ENCODE measurements at regions not wholly inside any gene's neighbourhood (a gene's known extent, or its start where the extent isn't known, plus 50 kb on each side); places are given as distances from the start of the nearest gene placed in this dataset.

GRCh38 chr6:157772820-157773219, 50.2 kb upstream of the SNX9 start:
- TF ChIP-seq, protein P1, sequence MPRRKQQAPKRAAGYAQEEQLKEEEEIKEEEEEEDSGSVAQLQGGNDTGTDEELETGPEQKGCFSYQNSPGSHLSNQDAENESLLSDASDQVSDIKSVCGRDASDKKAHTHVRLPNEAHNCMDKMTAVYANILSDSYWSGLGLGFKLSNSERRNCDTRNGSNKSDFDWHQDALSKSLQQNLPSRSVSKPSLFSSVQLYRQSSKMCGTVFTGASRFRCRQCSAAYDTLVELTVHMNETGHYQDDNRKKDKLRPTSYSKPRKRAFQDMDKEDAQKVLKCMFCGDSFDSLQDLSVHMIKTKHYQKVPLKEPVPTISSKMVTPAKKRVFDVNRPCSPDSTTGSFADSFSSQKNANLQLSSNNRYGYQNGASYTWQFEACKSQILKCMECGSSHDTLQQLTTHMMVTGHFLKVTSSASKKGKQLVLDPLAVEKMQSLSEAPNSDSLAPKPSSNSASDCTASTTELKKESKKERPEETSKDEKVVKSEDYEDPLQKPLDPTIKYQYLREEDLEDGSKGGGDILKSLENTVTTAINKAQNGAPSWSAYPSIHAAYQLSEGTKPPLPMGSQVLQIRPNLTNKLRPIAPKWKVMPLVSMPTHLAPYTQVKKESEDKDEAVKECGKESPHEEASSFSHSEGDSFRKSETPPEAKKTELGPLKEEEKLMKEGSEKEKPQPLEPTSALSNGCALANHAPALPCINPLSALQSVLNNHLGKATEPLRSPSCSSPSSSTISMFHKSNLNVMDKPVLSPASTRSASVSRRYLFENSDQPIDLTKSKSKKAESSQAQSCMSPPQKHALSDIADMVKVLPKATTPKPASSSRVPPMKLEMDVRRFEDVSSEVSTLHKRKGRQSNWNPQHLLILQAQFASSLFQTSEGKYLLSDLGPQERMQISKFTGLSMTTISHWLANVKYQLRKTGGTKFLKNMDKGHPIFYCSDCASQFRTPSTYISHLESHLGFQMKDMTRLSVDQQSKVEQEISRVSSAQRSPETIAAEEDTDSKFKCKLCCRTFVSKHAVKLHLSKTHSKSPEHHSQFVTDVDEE (CRISPR knock-in tag; IDR thresholded peaks at IDR 0.05), result no peak
- no peak for TF ChIP-seq CSDC2 (CRISPR knock-in tag; IDR thresholded peaks at IDR 0.05)
- TF ChIP-seq, protein P2, sequence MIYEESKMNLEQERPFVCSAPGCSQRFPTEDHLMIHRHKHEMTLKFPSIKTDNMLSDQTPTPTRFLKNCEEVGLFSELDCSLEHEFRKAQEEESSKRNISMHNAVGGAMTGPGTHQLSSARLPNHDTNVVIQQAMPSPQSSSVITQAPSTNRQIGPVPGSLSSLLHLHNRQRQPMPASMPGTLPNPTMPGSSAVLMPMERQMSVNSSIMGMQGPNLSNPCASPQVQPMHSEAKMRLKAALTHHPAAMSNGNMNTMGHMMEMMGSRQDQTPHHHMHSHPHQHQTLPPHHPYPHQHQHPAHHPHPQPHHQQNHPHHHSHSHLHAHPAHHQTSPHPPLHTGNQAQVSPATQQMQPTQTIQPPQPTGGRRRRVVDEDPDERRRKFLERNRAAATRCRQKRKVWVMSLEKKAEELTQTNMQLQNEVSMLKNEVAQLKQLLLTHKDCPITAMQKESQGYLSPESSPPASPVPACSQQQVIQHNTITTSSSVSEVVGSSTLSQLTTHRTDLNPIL (CRISPR knock-in tag; IDR thresholded peaks at IDR 0.05; ENCODE audit: low read depth), result no peak
- TF ChIP-seq ARNTL (CRISPR knock-in tag; IDR thresholded peaks at IDR 0.05; ENCODE audit: borderline replicate concordance, low read depth), result no peak
- TF ChIP-seq, protein P3, sequence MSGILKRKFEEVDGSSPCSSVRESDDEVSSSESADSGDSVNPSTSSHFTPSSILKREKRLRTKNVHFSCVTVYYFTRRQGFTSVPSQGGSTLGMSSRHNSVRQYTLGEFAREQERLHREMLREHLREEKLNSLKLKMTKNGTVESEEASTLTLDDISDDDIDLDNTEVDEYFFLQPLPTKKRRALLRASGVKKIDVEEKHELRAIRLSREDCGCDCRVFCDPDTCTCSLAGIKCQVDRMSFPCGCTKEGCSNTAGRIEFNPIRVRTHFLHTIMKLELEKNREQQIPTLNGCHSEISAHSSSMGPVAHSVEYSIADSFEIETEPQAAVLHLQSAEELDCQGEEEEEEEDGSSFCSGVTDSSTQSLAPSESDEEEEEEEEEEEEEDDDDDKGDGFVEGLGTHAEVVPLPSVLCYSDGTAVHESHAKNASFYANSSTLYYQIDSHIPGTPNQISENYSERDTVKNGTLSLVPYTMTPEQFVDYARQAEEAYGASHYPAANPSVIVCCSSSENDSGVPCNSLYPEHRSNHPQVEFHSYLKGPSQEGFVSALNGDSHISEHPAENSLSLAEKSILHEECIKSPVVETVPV (CRISPR knock-in tag; IDR thresholded peaks at IDR 0.05), result no peak
- no peak for TF ChIP-seq PPARA (CRISPR knock-in tag; IDR thresholded peaks at IDR 0.05; ENCODE audit: borderline replicate concordance)
- TF ChIP-seq POU6F1 (CRISPR knock-in tag; IDR thresholded peaks at IDR 0.05; ENCODE audit: borderline replicate concordance, low read depth), result no peak
- TF ChIP-seq ISL1 (CRISPR knock-in tag; IDR thresholded peaks at IDR 0.05), result no peak
- no peak for TF ChIP-seq RARB (CRISPR knock-in tag; IDR thresholded peaks at IDR 0.05)
- TF ChIP-seq ZNF70 (CRISPR knock-in tag; IDR thresholded peaks at IDR 0.05), result no peak
- ATAC-seq, result no peak

All from SK-N-SH treated with all-trans-retinoic acid at 6 μM for 48 hours (cell line).